Fibroblast of peridontal ligament (primary cell): ENCODE measurements at regions not wholly inside any gene's neighbourhood (a gene's known extent, or its start where the extent isn't known, plus 50 kb on each side); places are given as distances from the start of the nearest gene placed in this dataset.
A peak's percentile ranks its signal among the peaks of the same experiment; 100 is the strongest.

Source experiments
- DNase-seq: peaks from one replicate; pipeline ENCODE4 v3.0.0-alpha.2; 2010; ENCODE audit errors: extremely low read depth

DNA sequence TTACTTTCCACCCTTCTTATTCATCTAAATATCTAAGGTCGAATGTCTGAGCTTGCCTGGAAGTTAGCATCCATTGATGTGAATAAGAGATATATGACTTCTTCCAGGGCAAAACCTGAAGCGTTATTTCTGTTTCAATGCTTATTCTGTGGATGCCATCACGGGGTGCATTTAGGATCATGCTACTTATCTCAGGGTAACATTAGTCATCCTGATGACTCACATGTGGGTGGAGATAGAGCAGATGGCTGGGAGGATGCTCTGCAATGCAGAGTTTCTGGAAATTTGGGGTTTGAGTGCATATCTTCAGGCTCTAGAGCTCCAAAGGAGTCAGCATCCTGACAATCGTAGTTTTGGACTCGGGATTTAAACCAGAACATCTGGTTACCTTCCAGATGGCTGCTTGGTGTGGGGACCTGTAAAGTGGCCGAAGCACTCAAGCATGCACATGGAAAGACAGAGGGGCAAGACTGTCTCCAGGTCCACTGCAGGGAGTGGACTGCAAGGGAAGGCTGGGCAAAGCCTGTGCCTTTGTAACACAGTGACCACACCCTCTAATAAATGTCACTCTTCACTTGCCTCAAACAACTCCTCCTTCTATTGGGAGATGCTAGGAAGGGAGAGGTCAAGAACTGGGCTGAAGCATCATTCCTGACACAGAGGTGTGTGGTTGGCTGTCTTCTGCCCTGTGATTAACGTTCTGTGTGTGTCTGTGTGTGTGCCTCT, 175.2 kb upstream of the SALL1 start:
- peak; percentile 74 for DNase-seq

DNA sequence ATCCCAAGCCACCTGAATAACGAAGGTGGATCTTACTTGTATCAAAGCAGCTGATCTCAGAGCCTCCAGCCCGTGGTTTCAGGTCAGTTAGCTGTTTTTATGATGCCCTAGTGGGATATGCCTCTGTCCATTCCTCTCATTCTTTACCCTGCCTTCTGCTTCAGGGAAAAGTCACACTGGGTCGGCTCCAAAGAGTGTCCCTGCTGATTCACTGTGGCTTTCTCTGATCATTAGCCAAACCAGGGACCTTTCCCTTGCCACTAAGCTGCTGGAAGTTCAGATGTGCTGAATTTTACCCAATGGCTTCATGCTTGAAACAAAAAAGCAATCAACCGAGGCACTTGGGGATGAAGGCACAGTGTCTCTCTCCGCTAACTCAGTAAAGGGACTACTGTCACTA, 170.2 kb upstream of the SALL1 start:
- no peak for DNase-seq

GRCh38 chr16:51317575-51317974, 166.5 kb upstream of the SALL1 start:
- DNase-seq = no peak

DNA sequence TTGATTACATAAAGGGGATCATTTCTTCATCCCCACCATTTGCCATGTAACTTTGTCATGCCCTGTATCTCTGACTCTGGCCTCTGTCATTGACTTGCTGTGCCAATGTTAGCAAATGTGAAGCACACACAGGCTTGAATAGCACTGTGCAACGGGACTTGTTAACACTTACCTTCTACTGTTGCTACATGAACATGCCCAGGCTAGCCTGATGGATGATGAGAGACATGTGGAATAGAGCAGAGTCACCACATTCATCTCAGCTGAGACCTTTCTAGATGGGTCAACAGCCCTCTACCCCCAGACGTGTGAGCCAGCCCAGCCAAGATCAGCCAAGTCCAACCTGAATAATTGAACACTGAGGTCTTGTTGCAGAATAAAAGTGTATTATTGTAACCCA, 162.1 kb upstream of the SALL1 start:
- DNase-seq = no peak

DNA sequence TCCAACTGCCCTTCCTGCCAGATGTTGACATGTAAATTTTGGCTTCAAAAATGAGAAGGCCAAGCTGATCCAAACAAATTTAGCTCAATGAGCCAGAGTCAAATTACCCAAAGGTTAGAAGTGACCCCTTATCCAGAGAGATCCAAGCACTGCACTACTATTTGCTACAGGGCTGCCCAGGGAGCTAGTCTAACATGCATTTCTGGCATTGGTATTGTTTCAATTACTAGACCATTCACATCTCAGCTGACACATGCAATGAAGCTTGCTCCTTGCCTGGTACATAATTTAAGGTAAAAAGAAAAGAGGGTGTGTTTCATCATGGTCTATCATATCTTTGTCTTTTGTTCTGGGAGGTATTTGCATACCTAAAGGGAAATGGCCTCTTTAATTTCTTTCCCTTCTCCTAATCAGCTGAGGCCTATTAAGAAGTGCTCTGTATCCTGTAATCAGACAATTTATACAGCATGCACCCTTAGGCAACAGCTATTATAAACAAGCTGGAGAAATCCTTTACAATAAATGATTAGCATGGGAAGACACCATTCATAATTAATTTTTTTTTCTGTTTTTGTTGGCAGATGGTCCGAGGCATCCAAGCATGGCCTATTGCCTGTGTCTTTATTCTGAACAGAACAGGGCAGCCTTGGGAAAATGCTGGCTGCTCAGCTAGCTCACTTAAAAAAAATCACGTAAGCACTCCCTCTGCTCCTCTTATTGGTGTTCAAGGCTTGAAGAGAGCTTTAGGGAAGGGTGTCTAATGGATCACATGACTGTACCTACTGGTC, 161.5 kb upstream of the SALL1 start:
- peak; percentile 23 for DNase-seq

GRCh38 chr16:51310159-51310558, 159.1 kb upstream of the SALL1 start:
- DNase-seq = no peak

DNA sequence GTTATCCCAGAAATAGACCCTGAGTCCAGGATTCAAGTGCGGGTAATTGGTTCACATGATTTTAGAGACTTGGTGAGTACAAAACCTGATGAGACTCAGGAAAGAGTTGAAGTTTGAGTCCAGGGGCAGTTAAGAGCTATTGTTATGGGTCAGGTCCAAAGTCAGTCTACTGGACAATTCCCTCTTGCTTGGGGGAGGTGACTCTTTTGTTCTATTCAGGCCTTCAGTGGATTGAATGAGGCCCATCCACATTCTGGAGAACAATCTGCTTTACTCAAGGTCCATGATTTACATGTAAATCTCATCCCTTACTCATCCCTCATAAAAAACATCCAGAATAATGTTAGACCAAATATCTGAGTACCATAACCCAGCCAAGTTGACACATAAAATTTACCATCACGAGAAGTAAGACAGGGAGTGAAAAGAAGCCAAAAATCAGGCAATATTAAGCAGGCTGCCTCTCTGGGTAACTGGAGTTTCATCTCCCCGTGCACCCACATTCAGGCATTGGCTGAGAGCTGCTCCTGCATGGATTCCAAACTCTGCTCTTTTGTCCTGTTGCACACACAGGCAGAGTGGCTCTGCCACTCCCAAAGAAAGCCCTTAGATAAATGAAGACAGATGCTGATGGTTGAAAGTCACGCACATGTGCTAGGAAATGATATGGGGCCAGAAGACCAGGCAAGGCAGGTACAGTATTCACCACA, 156.0 kb upstream of the SALL1 start:
- no peak for DNase-seq

- peak; percentile 69 for DNase-seq
These were observed 155.0 kb upstream of the SALL1 start for GRCh38 chr16:51306116-51306515.

DNA sequence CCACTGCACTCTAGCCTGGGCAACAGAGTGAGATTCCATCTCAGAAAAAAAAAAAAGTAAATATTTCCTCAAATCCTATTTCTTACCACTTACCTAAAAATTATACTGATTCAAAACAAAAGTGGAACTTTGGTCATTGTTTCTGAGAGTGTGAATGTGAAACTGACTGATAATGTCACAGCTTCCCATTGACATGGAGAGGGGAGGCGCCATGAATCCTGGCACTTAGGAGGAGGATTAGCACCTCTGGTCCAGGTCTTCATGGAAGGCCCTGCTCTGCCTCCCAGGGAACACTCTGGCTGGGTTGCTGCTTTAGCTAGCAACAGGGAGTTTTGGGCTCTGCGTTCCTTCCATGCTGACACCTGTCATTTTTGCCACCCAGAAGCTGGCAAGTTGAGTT, 154.3 kb upstream of the SALL1 start:
- no peak for DNase-seq

DNA sequence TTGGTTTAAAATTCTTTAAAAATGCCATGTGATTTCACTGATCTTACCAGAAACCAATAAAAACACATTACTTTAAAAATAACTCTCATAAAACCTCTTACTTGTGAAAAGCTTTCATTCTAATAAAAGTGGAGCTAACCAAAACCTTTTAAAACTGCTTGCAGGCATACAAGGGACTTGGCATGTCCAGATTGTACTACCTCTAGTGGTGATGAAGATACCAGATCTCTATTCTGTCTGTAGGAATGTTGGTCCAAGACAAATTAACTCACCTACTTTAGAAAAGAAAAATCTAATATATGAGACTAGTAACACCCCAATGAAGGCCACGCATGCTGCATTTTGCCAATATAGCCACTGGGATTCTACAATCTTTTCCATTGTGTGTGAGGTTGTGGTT, 151.0 kb upstream of the SALL1 start:
- DNase-seq = no peak

DNA sequence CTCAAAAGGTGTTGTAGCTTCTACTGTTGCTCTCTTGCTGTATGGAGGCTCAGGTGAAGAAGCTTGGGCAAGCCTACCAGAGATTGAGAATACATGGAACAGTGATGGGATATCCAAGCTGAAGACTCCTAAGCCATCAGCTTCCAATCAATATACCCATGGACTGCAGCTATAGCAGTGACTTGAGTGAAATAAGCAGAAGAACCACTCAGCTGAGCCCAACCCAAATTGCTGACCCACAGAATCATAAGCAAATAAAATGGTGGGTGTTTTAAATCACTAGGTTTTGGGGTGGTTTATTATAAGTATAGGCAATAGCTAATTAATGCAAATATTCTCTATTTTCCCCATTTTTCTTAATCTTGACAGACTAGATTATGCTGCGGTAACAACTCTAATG, 147.7 kb upstream of the SALL1 start:
- no peak for DNase-seq

- DNase-seq = no peak
These were observed 139.6 kb upstream of the SALL1 start for GRCh38 chr16:51290442-51291285.

DNA sequence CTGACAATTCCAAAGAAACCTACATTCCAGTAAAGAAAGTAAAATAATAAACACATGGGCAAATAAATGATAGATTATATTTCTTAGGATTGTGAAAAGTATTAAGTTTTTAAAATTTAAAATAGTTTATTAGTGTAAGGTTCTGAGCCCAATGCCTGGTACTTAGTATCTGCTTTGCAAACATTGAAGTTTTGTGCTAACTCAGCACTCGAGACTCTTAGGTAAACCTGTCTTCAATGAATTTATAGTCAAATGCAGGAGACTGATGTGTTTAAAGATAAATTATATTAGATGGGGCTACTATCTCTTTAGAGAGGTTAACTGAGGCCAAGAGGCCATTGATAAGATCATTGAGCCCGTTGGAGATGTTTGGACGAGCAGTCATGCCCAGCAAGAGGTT, 138.3 kb upstream of the SALL1 start:
- no peak for DNase-seq

- no peak for DNase-seq
These were observed 136.2 kb upstream of the SALL1 start for GRCh38 chr16:51287121-51287755.

GRCh38 chr16:51286272-51286671, 135.2 kb upstream of the SALL1 start:
- DNase-seq = no peak

DNA sequence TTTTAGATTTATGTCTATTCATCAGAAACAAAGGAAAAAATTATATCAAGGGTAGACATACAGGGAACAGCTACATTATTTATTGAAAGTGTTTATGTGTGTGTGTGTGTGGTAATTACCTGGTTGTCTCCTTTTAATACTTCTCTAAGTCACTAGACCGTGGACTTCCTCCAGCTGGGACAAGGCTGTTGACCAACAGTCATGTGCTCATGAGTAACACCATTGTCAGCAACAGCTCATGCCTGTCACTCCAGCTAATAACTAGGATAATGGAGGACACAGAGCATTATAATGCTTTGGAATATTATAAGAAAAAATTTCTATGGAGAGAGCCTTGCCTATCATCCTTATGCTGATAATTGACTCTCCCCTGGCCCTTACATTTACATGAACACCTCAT, 125.3 kb upstream of the SALL1 start:
- no peak for DNase-seq

DNA sequence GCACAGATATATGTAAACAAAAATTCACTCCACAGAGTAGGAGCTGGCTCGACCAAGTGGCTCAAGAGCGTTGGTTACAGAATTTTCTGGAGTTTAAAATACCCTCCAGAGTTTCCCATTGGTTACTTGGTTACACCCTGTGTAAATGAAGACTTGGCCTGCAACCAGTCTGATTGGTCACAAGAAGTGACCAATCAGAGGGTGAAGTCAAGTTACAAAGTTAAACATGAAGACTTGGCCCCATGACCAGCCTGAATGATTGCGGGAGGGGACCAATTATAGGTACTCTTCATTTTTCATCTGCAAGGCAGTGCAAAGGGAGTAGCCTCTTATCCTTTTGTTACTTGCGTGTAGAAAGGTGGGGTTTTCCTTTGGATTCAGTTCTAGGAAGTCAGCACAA, 121.3 kb upstream of the SALL1 start:
- no peak for DNase-seq

GRCh38 chr16:51271156-51271701, 120.2 kb upstream of the SALL1 start:
- DNase-seq = no peak

GRCh38 chr16:51268237-51268636, 117.2 kb upstream of the SALL1 start:
- DNase-seq = no peak

DNA sequence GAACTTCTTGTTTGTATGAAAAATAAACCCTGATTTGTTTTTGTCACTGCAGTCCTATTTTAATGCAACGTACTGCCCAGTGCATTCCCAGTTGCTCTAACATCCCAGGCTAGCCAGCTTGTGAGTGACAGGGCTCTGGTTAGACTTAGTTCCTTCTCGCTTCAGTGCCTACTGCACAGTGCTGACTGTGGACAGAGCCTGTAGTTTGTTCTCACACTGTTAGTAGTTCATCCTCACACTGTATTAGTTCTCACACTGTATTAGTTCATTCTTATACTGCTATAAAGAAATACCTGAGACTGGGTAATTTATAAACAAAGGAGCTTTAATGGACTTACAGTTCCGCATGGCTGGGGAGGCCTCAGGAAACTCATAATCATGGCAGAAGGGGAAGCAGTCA, 116.6 kb upstream of the SALL1 start:
- no peak for DNase-seq

DNA sequence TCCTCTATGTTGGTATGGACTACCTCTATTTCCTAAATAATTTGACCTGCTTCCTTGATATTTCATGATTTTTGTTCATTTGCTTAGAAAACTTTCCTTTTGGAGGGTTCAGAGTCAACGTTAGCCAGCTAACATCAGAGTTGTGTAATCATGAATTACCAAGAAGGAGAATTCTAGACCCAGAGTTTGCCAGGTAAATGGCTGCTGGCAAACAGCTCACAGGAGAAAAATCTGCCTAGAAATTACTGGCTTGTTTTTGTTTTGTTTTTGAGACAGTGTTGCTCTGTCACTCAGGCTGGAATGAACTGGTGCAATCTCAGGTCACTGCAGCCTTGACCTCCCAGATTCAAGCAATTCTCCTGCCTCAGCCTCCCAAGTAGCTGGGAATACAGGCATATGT, 111.4 kb upstream of the SALL1 start:
- no peak for DNase-seq
